Transverse colon (tissue), 4 donors: ENCODE measurements at regions not wholly inside any gene's neighbourhood (a gene's known extent, or its start where the extent isn't known, plus 50 kb on each side); places are given as distances from the start of the nearest gene placed in this dataset.

Experiments
- DNase-seq: peaks from one replicate; pipeline ENCODE4 v3.0.0-alpha.2; 2019
- H3K27ac ChIP-seq, 4 donors: fragments of 200-600 bp; sonication (generic); 2 replicates each; pipeline ENCODE4 v1.5.1; 2016 to 2018; ENCODE audit warnings: inconsistent platforms in 4 of 4
- H3K27me3 ChIP-seq: fragments of 200-600 bp; sonication (generic); 2 replicates; pipeline ENCODE4 v1.5.1; 2017; ENCODE audit warnings: inconsistent platforms
- H3K36me3 ChIP-seq, 4 donors: fragments of 200-600 bp; sonication (generic); 2 replicates each; pipeline ENCODE4 v1.5.1; 2017 to 2019; ENCODE audit warnings: inconsistent platforms in 4 of 4
- H3K4me1 ChIP-seq, 4 donors: fragments of 200-600 bp; sonication (generic); 2 replicates each; pipeline ENCODE4 v1.5.1; 2017 to 2020; ENCODE audit warnings: inconsistent platforms in 4 of 4
- H3K4me3 ChIP-seq, 4 donors: fragments of 200-600 bp; sonication (generic); 1 replicate in 1 of 4; 2 replicates in 3 of 4; pipeline versions ENCODE4 v1.5.1 to v1.6.1; 2017 to 2019; ENCODE audit warnings: inconsistent platforms in 4 of 4
- H3K9me3 ChIP-seq, 2 donors: fragments of 200-600 bp; sonication (generic); 2 replicates each; pipeline ENCODE4 v1.5.1; 2017 to 2019; ENCODE audit warnings: inconsistent platforms in 2 of 2
- CTCF ChIP-seq, 5 experiments: fragments of 200-600 bp in 3 of 5; fragments of 450-650 bp in 2 of 5; sonication (generic) in 3 of 5; IDR thresholded peaks; 1 replicate in 2 of 5; 2 replicates in 3 of 5; pipeline ENCODE4 v1.5.1; 2016 to 2017; ENCODE audit warnings: antibody characterized with exemption in 5 of 5, inconsistent platforms in 3 of 5, mild to moderate bottlenecking in 2 of 5, moderate library complexity in 1 of 5
- EP300 ChIP-seq: sonication (generic); formaldehyde crosslinking; IDR thresholded peaks from one replicate; pipeline ENCODE4 v1.6.1; 2017; ENCODE audit warnings: antibody characterized with exemption, low read depth
- POLR2A ChIP-seq: fragments of 450-650 bp; IDR thresholded peaks from one replicate; pipeline ENCODE4 v1.6.1; 2016; ENCODE audit warnings: antibody characterized with exemption, mild to moderate bottlenecking, moderate library complexity
- POLR2AphosphoS5 ChIP-seq, 3 donors: sonication (generic); formaldehyde crosslinking; IDR thresholded peaks; one replicate each; pipeline ENCODE4 v1.6.1; 2016; ENCODE audit warnings: antibody characterized with exemption in 3 of 3
- WGBS, 2 donors: methylation state at CpG; one replicate each; pipeline ENCODE4 v1.1.5; 2018; ENCODE audit warnings: low coverage in 1 of 2; 5-methylcytosine and 5-hydroxymethylcytosine counted together
- in situ Hi-C, 4 donors: fragments of 200-750 bp; cut with MboI; loops; one replicate each; pipeline versions ENCODE4 v1.15.0 to v1.15.1; 2017; ENCODE audit warnings: low sequenced_read_pairs in 3 of 4, low pct_ligation_motif_present in 1 of 4, low pct_unique_long_range_greater_than_20kb in 1 of 4
- intact Hi-C: fragments of 100-400 bp; cut with DNase I; formaldehyde crosslinking; loops from one replicate; pipeline ENCODE4 v1.15.1; 2023; ENCODE audit warnings: low total_unique reads

GRCh38 chr5:99906776-99907175, 628.4 kb upstream of the FAM174A start:
- in situ Hi-C loops, result no loop called here
- no peaks in the 10 kb centered on the region for H3K36me3 ChIP-seq
- H3K27ac ChIP-seq, result no peak overlapping the region
- H3K4me1 ChIP-seq, result no peaks in the 10 kb centered on the region
- WGBS, 2 donors, result 89 to 94% methylated on average over 1 of the region's 1 CpG
- intact Hi-C loops, result no loop called here
- H3K9me3 ChIP-seq, result no peaks in the 10 kb centered on the region
- no peak overlapping the region for H3K4me3 ChIP-seq
- no peak for TF ChIP-seq EP300
- TF ChIP-seq POLR2A, result no peak
- TF ChIP-seq POLR2AphosphoS5 (IDR thresholded peaks at IDR 0.05), result no peak
- DNase-seq, result no peak
- H3K27me3 ChIP-seq, result no peaks in the 10 kb centered on the region

GRCh38 chr5:99901972-99902371, 633.2 kb upstream of the FAM174A start:
- Histone ChIP-seq H3K36me3 (no peaks in the 10 kb centered on the region), H3K4me3 (no peak overlapping the region), H3K27ac (no peak overlapping the region), H3K4me1 (no peaks in the 10 kb centered on the region), H3K9me3 (no peaks in the 10 kb centered on the region), H3K27me3 (no peaks in the 10 kb centered on the region)
- TF ChIP-seq POLR2AphosphoS5 (IDR thresholded peaks at IDR 0.05) (no peak), EP300 (no peak), CTCF (IDR thresholded peaks at IDR 0.05) (no peak), POLR2A (no peak)
- no peak for DNase-seq
- intact Hi-C loops, result no loop called here
- in situ Hi-C loops, result no loop called here

GRCh38 chr5:99900302-99900852, 634.8 kb upstream of the FAM174A start:
- Histone ChIP-seq H3K27me3 (no peaks in the 10 kb centered on the region), H3K9me3 (no peaks in the 10 kb centered on the region), H3K36me3 (no peaks in the 10 kb centered on the region), H3K27ac (no peak overlapping the region), H3K4me1 (no peaks in the 10 kb centered on the region), H3K4me3 (no peak overlapping the region)
- TF ChIP-seq POLR2AphosphoS5 (IDR thresholded peaks at IDR 0.05) (no peak), EP300 (no peak), POLR2A (no peak), CTCF (IDR thresholded peaks at IDR 0.05) (no peak)
- intact Hi-C loops (no loop called here), in situ Hi-C loops (no loop called here)
- DNase-seq, result no peak
- WGBS, 2 donors, result 40 to 63% methylated on average over 1 of the region's 1 CpG

GRCh38 chr5:99879791-99880511, 655.2 kb upstream of the FAM174A start:
- H3K27me3 ChIP-seq, result no peaks in the 10 kb centered on the region
- intact Hi-C loops (no loop called here), in situ Hi-C loops (no loop called here)
- no peak overlapping the region for H3K4me3 ChIP-seq
- WGBS, 2 donors, result 76 to 83% methylated on average over 4 of the region's 4 CpGs
- no peaks in the 10 kb centered on the region for H3K36me3 ChIP-seq
- no peak overlapping the region for H3K27ac ChIP-seq
- TF ChIP-seq POLR2A, result no peak
- no peak for TF ChIP-seq CTCF (IDR thresholded peaks at IDR 0.05)
- TF ChIP-seq POLR2AphosphoS5 (IDR thresholded peaks at IDR 0.05), result no peak
- no peak for TF ChIP-seq EP300
- no peaks in the 10 kb centered on the region for H3K4me1 ChIP-seq
- no peak for DNase-seq
- no peaks in the 10 kb centered on the region for H3K9me3 ChIP-seq

GRCh38 chr5:99878830-99879229, 656.3 kb upstream of the FAM174A start:
- no peaks in the 10 kb centered on the region for H3K27me3 ChIP-seq
- no peak overlapping the region for H3K27ac ChIP-seq
- no peaks in the 10 kb centered on the region for H3K4me1 ChIP-seq
- H3K36me3 ChIP-seq, result no peaks in the 10 kb centered on the region
- DNase-seq, result no peak
- intact Hi-C loops (no loop called here), in situ Hi-C loops (no loop called here)
- 63 to 86% methylated on average over 1 to 2 of the region's 5 CpGs for WGBS, 2 donors
- no peak overlapping the region for H3K4me3 ChIP-seq
- H3K9me3 ChIP-seq, result no peaks in the 10 kb centered on the region
- no peak for TF ChIP-seq POLR2A
- TF ChIP-seq POLR2AphosphoS5 (IDR thresholded peaks at IDR 0.05), result no peak
- no peak for TF ChIP-seq EP300
- no peak for TF ChIP-seq CTCF (IDR thresholded peaks at IDR 0.05)
